H1 (cell line): ENCODE measurements at regions not wholly inside any gene's neighbourhood (a gene's known extent, or its start where the extent isn't known, plus 50 kb on each side); places are given as distances from the start of the nearest gene placed in this dataset.

Experiments
- E2F6 ChIP-seq: IDR thresholded peaks from 2 replicates; pipeline ENCODE4 v1.6.1; 2012; ENCODE audit warnings: inconsistent platforms
- TAF7 ChIP-seq: optimal IDR thresholded peaks from 2 replicates; pipeline ENCODE3; 2011; ENCODE audit warnings: low read depth, mild to moderate bottlenecking, inconsistent platforms, low read length, moderate library complexity, borderline replicate concordance
- TCF12 ChIP-seq: IDR thresholded peaks from 2 replicates; pipeline ENCODE4 v1.6.1; 2011; ENCODE audit warnings: low read depth, mild to moderate bottlenecking, low read length

GRCh38 chr5:54384356-54384933, 71.1 kb upstream of the HSPB3 start (continued):
- no peak for TF ChIP-seq TAF7
- no peak for TF ChIP-seq E2F6
- TF ChIP-seq TCF12, result no peak
